Endothelial cell of umbilical vein (primary cell): ENCODE measurements at regions not wholly inside any gene's neighbourhood (a gene's known extent, or its start where the extent isn't known, plus 50 kb on each side); places are given as distances from the start of the nearest gene placed in this dataset.

Experiments used
- BruUV-seq: library from RNA; stranded (reverse); fragments of 400-500 nt; replicated peaks from 2 replicates; lab custom pipeline; 2021; lab: Mats Ljungman, UMichigan
- CTCF ChIA-PET: fragments of 300-600, 350-600 bp; sonication (Branson Sonifier 250); formaldehyde crosslinking; loops from one replicate; lab custom pipeline; 2021; ENCODE audit warnings: antibody characterized with exemption, inconsistent platforms; lab: Charles Lee
- POLR2A ChIA-PET: fragments of 300-600, 350-600 bp; sonication (Branson Sonifier 250); formaldehyde crosslinking; loops from one replicate; lab custom pipeline; 2021; ENCODE audit warnings: antibody characterized with exemption, inconsistent platforms; lab: Charles Lee
- DNase-seq: peaks from one replicate; pipeline ENCODE4 v3.0.0-alpha.2; 2011; ENCODE audit warnings: low read depth, low spot score
- FAIRE-seq: peaks from 2 replicates; lab custom pipeline; 2011; peaks lifted over from hg19 to GRCh38; lab: Jason Lieb, UNC
- H2AFZ ChIP-seq: 2 replicates; pipeline ENCODE4 v1.6.0; 2012; ENCODE audit warnings: low read depth, low read length, control low read depth, inconsistent platforms
- H3K27ac ChIP-seq: 2 replicates; pipeline ENCODE4 v1.5.1; 2011; ENCODE audit warnings: low read depth, mild to moderate bottlenecking, control low read depth, low read length, moderate library complexity; ENCODE audit not compliant: insufficient read depth
- H3K27me3 ChIP-seq, 2 experiments: 2 replicates each; pipeline versions ENCODE4 v1.6.0 to v1.6.1; 2011; ENCODE audit warnings: low read length in 2 of 2, mixed read lengths in 1 of 2; ENCODE audit not compliant: control insufficient read depth in 2 of 2, insufficient read depth in 2 of 2
- H3K36me3 ChIP-seq, 2 experiments: 2 replicates in 1 of 2; 3 replicates in 1 of 2; pipeline ENCODE4 v1.5.1; 2011; ENCODE audit warnings: low read length in 2 of 2, mild to moderate bottlenecking in 1 of 2, moderate library complexity in 1 of 2; ENCODE audit not compliant: control insufficient read depth in 2 of 2, insufficient read depth in 2 of 2; ENCODE audit errors: extremely low read depth in 1 of 2
- H3K4me1 ChIP-seq: 3 replicates; pipeline ENCODE4 v1.5.1; 2011; ENCODE audit warnings: mild to moderate bottlenecking, low read length; ENCODE audit not compliant: control insufficient read depth, insufficient read depth; ENCODE audit errors: extremely low read depth
- H3K4me2 ChIP-seq: 2 replicates; pipeline ENCODE4 v1.6.1; 2011; ENCODE audit warnings: low read length, control low read depth, mixed read lengths; ENCODE audit not compliant: insufficient read depth
- H3K4me3 ChIP-seq, 3 experiments: fragments of 200-600 bp in 1 of 3; sonication (generic), shearing (Covaris generic) in 1 of 3; replicated peaks in 1 of 3; 2 replicates each; pipeline ENCODE4 v1.5.1; 2011 to 2016; ENCODE audit warnings: control low read depth in 3 of 3, low read length in 3 of 3, mild to moderate bottlenecking in 2 of 3, inconsistent platforms in 1 of 3, low read depth in 1 of 3, moderate library complexity in 1 of 3; ENCODE audit not compliant: insufficient read depth in 1 of 3
- H3K79me2 ChIP-seq: 2 replicates; pipeline ENCODE4 v1.6.0; 2012; ENCODE audit warnings: low read length, inconsistent platforms; ENCODE audit not compliant: control insufficient read depth, insufficient read depth
- H3K9ac ChIP-seq: replicated peaks from 2 replicates; pipeline ENCODE3; 2011; ENCODE audit warnings: low read length, control low read depth; ENCODE audit not compliant: insufficient read depth; ENCODE audit errors: extremely low read depth
- H3K9me1 ChIP-seq: replicated peaks from 3 replicates; pipeline ENCODE4 v1.6.0; 2011; ENCODE audit warnings: mild to moderate bottlenecking, low read length; ENCODE audit not compliant: control insufficient read depth, insufficient read depth; ENCODE audit errors: extremely low read depth
- H3K9me3 ChIP-seq: replicated peaks from 2 replicates; pipeline ENCODE4 v1.5.1; 2012; ENCODE audit warnings: low read length, inconsistent platforms; ENCODE audit not compliant: control insufficient read depth, insufficient read depth
- H4K20me1 ChIP-seq: replicated peaks from 2 replicates; pipeline ENCODE3; 2011; ENCODE audit warnings: mild to moderate bottlenecking, low read length; ENCODE audit not compliant: control insufficient read depth, insufficient read depth; ENCODE audit errors: extremely low read depth
- EZH2 ChIP-seq: IDR thresholded peaks from 2 replicates; pipeline ENCODE4 v1.6.1; 2012; ENCODE audit warnings: borderline replicate concordance, low read depth, mild to moderate bottlenecking, moderate library complexity, low read length, inconsistent platforms; ENCODE audit not compliant: severe bottlenecking
- FOS ChIP-seq: IDR thresholded peaks from 2 replicates; pipeline ENCODE4 v1.6.1; 2011; ENCODE audit warnings: mild to moderate bottlenecking, low read length, moderate library complexity, borderline replicate concordance; ENCODE audit not compliant: insufficient read depth
- GATA2 ChIP-seq: IDR thresholded peaks from 2 replicates; pipeline ENCODE4 v1.7.0; 2011; ENCODE audit warnings: low read depth, mild to moderate bottlenecking, moderate library complexity, mixed read lengths, low read length; ENCODE audit not compliant: insufficient read length, insufficient read depth
- JUN ChIP-seq: IDR thresholded peaks from 2 replicates; pipeline ENCODE4 v1.6.1; 2011; ENCODE audit warnings: borderline replicate concordance, low read depth; ENCODE audit not compliant: insufficient read length, insufficient read depth
- MYC ChIP-seq: IDR thresholded peaks from one replicate; pipeline ENCODE4 v1.6.1; 2011; ENCODE audit warnings: mild to moderate bottlenecking, low read depth, low read length
- POLR2A ChIP-seq: IDR thresholded peaks from 2 replicates; pipeline ENCODE4 v1.6.1; 2012; ENCODE audit warnings: low read depth, mild to moderate bottlenecking, control low read depth, low read length
- POLR2AphosphoS5 ChIP-seq: IDR thresholded peaks from 2 replicates; pipeline ENCODE4 v1.6.1; 2012; ENCODE audit warnings: low read depth, mild to moderate bottlenecking, control low read depth, low read length, moderate library complexity; ENCODE audit not compliant: insufficient read depth
- dilution Hi-C: fragments of 300-500 bp; cut with MboI; formaldehyde crosslinking; loops from one replicate; pipeline ENCODE4 v1.15.0; 2019; ENCODE audit warnings: low sequenced_read_pairs; ENCODE audit not compliant: extremely low pct_ligation_motif_present
- intact Hi-C: fragments of 100-400 bp; cut with micrococcal nuclease; formaldehyde crosslinking; loops from one replicate; pipeline ENCODE4 v1.10.0; 2022
- TF ChIP-seq, protein P1 (sequence below): IDR thresholded peaks from 2 replicates; pipeline ENCODE4 v1.6.1; 2011; ENCODE audit not compliant: insufficient read depth, insufficient read length
- TF ChIP-seq, protein P2 (sequence below), 2 donors: IDR thresholded peaks; 1 replicate in 1 of 2; 2 replicates in 1 of 2; pipeline ENCODE4 v1.5.1; 2011; ENCODE audit warnings: low read length in 2 of 2, mild to moderate bottlenecking in 2 of 2, moderate library complexity in 2 of 2, control low read depth in 1 of 2, inconsistent platforms in 1 of 2, low read depth in 1 of 2; ENCODE audit not compliant: insufficient read depth in 1 of 2; ENCODE audit errors: extremely low read depth in 1 of 2

DNA sequence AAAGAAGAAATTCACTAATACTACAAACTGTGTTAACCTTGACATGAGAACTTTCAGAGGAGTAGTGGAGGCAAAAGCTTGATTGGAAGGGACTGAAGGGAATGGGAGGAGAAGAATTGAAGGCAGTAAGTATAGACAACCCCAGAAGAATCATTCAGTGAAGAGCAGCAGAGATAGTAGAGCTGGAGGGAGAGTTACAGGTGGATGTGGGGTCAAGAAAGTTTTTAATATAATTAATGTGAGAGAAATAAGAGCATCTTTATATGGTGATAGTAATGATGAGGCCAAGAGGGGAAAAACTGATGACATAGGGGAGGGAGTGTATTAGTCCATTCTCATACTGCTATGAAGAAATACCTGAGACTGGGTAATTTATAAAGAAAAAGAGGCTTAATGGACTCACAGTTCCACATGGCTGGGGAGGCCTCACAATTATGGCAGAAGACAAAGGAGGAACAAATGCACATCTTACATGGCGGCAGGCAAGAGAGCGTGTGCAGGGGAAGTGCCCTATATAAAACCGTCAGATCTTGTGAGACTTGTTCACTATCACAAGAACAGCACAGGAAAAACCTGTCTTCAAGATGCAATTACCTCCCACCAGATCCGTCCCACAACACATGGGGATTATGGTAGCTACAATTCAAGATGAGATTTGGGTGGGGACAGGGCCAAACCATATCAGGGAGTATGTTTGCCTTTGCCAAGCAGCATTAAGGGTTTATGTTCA, 88.3 kb upstream of the PIK3CG start:
- H3K36me3 ChIP-seq: no peaks in the 10 kb centered on the region
- H3K9ac ChIP-seq: peak overlapping the region; percentile 79
- intact Hi-C loops: loop anchor here (5.0 kb wide), 1 partner anchor 91 kb away; the partner anchor contains the start of gene PIK3CG

More for the DNA sequence above, 88.3 kb upstream of the PIK3CG start:
- H3K4me2 ChIP-seq: peak overlapping the region; percentile 54
- ChIA-PET POLR2A (interaction anchor here (1.6 kb wide), 1 partner anchor 392 kb away, joined by 3 read pairs; the partner anchor contains the start of gene HBP1), CTCF (no interaction called here)
- peak overlapping the region in 1 of 3 experiments; percentile 27 for H3K4me3 ChIP-seq
- FAIRE-seq (no peak), DNase-seq (no peak)
- peaks cover 37% of the 10 kb centered on the region for H3K4me1 ChIP-seq
- no TSS peak for BruUV-seq
- H3K9me3 ChIP-seq: no peaks in the 10 kb centered on the region
- no peaks in the 10 kb centered on the region for H3K9me1 ChIP-seq
- TF ChIP-seq POLR2AphosphoS5 (no peak), FOS (no peak), POLR2A (no peak), JUN (no peak), MYC (no peak), GATA2 (no peak), EZH2 (no peak)
- TF ChIP-seq, protein P1, sequence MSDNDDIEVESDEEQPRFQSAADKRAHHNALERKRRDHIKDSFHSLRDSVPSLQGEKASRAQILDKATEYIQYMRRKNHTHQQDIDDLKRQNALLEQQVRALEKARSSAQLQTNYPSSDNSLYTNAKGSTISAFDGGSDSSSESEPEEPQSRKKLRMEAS: no peak
- TF ChIP-seq, protein P2, sequence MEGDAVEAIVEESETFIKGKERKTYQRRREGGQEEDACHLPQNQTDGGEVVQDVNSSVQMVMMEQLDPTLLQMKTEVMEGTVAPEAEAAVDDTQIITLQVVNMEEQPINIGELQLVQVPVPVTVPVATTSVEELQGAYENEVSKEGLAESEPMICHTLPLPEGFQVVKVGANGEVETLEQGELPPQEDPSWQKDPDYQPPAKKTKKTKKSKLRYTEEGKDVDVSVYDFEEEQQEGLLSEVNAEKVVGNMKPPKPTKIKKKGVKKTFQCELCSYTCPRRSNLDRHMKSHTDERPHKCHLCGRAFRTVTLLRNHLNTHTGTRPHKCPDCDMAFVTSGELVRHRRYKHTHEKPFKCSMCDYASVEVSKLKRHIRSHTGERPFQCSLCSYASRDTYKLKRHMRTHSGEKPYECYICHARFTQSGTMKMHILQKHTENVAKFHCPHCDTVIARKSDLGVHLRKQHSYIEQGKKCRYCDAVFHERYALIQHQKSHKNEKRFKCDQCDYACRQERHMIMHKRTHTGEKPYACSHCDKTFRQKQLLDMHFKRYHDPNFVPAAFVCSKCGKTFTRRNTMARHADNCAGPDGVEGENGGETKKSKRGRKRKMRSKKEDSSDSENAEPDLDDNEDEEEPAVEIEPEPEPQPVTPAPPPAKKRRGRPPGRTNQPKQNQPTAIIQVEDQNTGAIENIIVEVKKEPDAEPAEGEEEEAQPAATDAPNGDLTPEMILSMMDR (IDR thresholded peaks at IDR 0.05; ENCODE audit: extremely low read depth in 1 of 2, insufficient read depth in 1 of 2, low read depth in 1 of 2, low read length in 2 of 2): no peak
- dilution Hi-C loops: no loop called here
- peak overlapping the region; percentile 83 for H3K27ac ChIP-seq
- H3K79me2 ChIP-seq: peaks cover 2% of the 10 kb centered on the region
- H2AFZ ChIP-seq: no peak overlapping the region
- no peaks in the 10 kb centered on the region for H3K27me3 ChIP-seq
- H4K20me1 ChIP-seq: no peaks in the 10 kb centered on the region
